IMR-90 (cell line): ENCODE measurements at regions not wholly inside any gene's neighbourhood (a gene's known extent, or its start where the extent isn't known, plus 50 kb on each side); places are given as distances from the start of the nearest gene placed in this dataset.

Experiments
- ATAC-seq: fragments of 200-7000 bp; cut with Tn5 transposase; 2 replicates; pipeline ENCODE4 v1.9.1; 2020; ENCODE audit warnings: low read depth, mild to moderate bottlenecking, moderate library complexity
- BruUV-seq: library from RNA; stranded (reverse); fragments of 400-500 nt; replicated peaks from 2 replicates; lab custom pipeline; 2021; lab: Mats Ljungman, UMichigan
- CTCF ChIA-PET: fragments of 300-600 bp; formaldehyde crosslinking; extraction: SDS; loops from one replicate; lab custom pipeline; 2021; ENCODE audit warnings: antibody characterized with exemption; lab: Yijun Ruan, JAX
- POLR2A ChIA-PET: fragments of 300-600 bp; sonication (Branson Sonifier 250); formaldehyde crosslinking; loops from one replicate; lab custom pipeline; 2022; ENCODE audit warnings: antibody characterized with exemption; ENCODE audit not compliant: unreplicated experiment; lab: Charles Lee
- DNase-seq: peaks from one replicate; pipeline ENCODE4 v3.0.0; 2013
- H2AFZ ChIP-seq: replicated peaks from 2 replicates; pipeline ENCODE3; 2013; ENCODE audit warnings: low read length, mild to moderate bottlenecking; ENCODE audit not compliant: poor library complexity
- H2AK5ac ChIP-seq: 2 replicates; pipeline ENCODE4 v1.6.1; 2013; ENCODE audit warnings: low read depth, low read length, inconsistent platforms
- H2AK9ac ChIP-seq: replicated peaks from 2 replicates; pipeline ENCODE3; 2013; ENCODE audit warnings: mild to moderate bottlenecking, low read depth, low read length, moderate library complexity; ENCODE audit not compliant: poor library complexity
- H2BK120ac ChIP-seq: 2 replicates; pipeline ENCODE4 v1.6.1; 2013; ENCODE audit warnings: low read depth, low read length, inconsistent platforms
- H2BK15ac ChIP-seq: 3 replicates; pipeline ENCODE4 v1.6.1; 2013; ENCODE audit warnings: low read depth, low read length, inconsistent platforms
- H2BK20ac ChIP-seq: 2 replicates; pipeline ENCODE4 v1.6.1; 2013; ENCODE audit warnings: low read depth, mild to moderate bottlenecking, inconsistent platforms, low read length, moderate library complexity
- H2BK5ac ChIP-seq: 2 replicates; pipeline ENCODE4 v1.6.1; 2013; ENCODE audit warnings: mild to moderate bottlenecking, low read depth, low read length, inconsistent platforms; ENCODE audit not compliant: poor library complexity, severe bottlenecking
- H3K14ac ChIP-seq: replicated peaks from 2 replicates; pipeline ENCODE4 v1.6.1; 2013; ENCODE audit warnings: low read depth, low read length, inconsistent platforms
- H3K18ac ChIP-seq: 2 replicates; pipeline ENCODE4 v1.6.1; 2013; ENCODE audit warnings: low read depth, low read length, control low read depth
- H3K23ac ChIP-seq: 2 replicates; pipeline ENCODE4 v1.6.1; 2013; ENCODE audit warnings: low read depth, low read length, inconsistent platforms
- H3K27ac ChIP-seq: 2 replicates; pipeline ENCODE4 v1.5.1; 2013; ENCODE audit warnings: mild to moderate bottlenecking, control low read depth, low read length; ENCODE audit not compliant: insufficient read depth
- H3K27me3 ChIP-seq: 2 replicates; pipeline ENCODE4 v1.6.1; 2013; ENCODE audit warnings: low read length; ENCODE audit not compliant: control insufficient read depth, insufficient read depth
- H3K36me3 ChIP-seq: 2 replicates; pipeline ENCODE4 v1.6.1; 2013; ENCODE audit warnings: low read length, mixed read lengths; ENCODE audit not compliant: control insufficient read depth, insufficient read depth
- H3K4ac ChIP-seq: 2 replicates; pipeline ENCODE4 v1.6.1; 2013; ENCODE audit warnings: low read depth, low read length, inconsistent platforms
- H3K4me1 ChIP-seq: 2 replicates; pipeline ENCODE4 v1.6.1; 2013; ENCODE audit warnings: low read length, mixed read lengths; ENCODE audit not compliant: control insufficient read depth, insufficient read depth
- H3K4me2 ChIP-seq: 2 replicates; pipeline ENCODE4 v1.6.1; 2013; ENCODE audit warnings: low read depth, mild to moderate bottlenecking, control low read depth, low read length, moderate library complexity
- H3K4me3 ChIP-seq: 2 replicates; pipeline ENCODE4 v1.5.1; 2013; ENCODE audit warnings: low read depth, mild to moderate bottlenecking, control low read depth, low read length, moderate library complexity; ENCODE audit not compliant: insufficient read depth
- H3K56ac ChIP-seq: 2 replicates; pipeline ENCODE4 v1.6.1; 2013; ENCODE audit warnings: low read length, inconsistent platforms; ENCODE audit not compliant: insufficient read depth; ENCODE audit errors: extremely low read depth
- H3K79me1 ChIP-seq, 2 experiments: 2 replicates each; pipeline ENCODE4 v1.6.1; 2013; ENCODE audit warnings: low read length in 2 of 2, inconsistent platforms in 1 of 2, low read depth in 1 of 2
- H3K9ac ChIP-seq: 2 replicates; pipeline ENCODE4 v1.6.1; 2013; ENCODE audit warnings: low read depth, low read length, control low read depth
- H3K9me1 ChIP-seq: 2 replicates; pipeline ENCODE4 v1.6.1; 2013; ENCODE audit warnings: low read length, inconsistent platforms; ENCODE audit not compliant: insufficient read depth
- H3K9me3 ChIP-seq: 2 replicates; pipeline ENCODE4 v1.6.1; 2013; ENCODE audit warnings: low read length; ENCODE audit not compliant: control insufficient read depth, insufficient read depth
- H4K20me1 ChIP-seq: 2 replicates; pipeline ENCODE4 v1.6.1; 2013; ENCODE audit warnings: low read length, inconsistent platforms; ENCODE audit not compliant: insufficient read depth
- H4K5ac ChIP-seq: 2 replicates; pipeline ENCODE4 v1.6.1; 2013; ENCODE audit warnings: mild to moderate bottlenecking, low read depth, low read length, control low read depth
- H4K8ac ChIP-seq, 2 experiments: 2 replicates each; pipeline ENCODE4 v1.6.1; 2013; ENCODE audit warnings: low read depth in 2 of 2, low read length in 2 of 2, control low read depth in 1 of 2, inconsistent platforms in 1 of 2
- H4K91ac ChIP-seq: 2 replicates; pipeline ENCODE4 v1.6.1; 2013; ENCODE audit warnings: low read depth, low read length, inconsistent platforms; ENCODE audit not compliant: insufficient read depth
- BHLHE40 ChIP-seq: fragments of 150-350 bp; IDR thresholded peaks from 2 replicates; pipeline ENCODE4 v1.6.1; 2016; ENCODE audit warnings: mild to moderate bottlenecking, low read depth, low read length
- CEBPB ChIP-seq: IDR thresholded peaks from 2 replicates; pipeline ENCODE4 v1.6.1; 2012; ENCODE audit warnings: low read depth, low read length, improper control_type of control experiment
- CHD1 ChIP-seq: IDR thresholded peaks from 2 replicates; pipeline ENCODE4 v1.6.1; 2012; ENCODE audit warnings: low read depth, low read length, improper control_type of control experiment
- FOS ChIP-seq: fragments of 150-350 bp; IDR thresholded peaks from 2 replicates; pipeline ENCODE4 v1.6.1; 2016; ENCODE audit warnings: low read depth, low read length
- MAFK ChIP-seq: IDR thresholded peaks from 2 replicates; pipeline ENCODE4 v1.6.1; 2012; ENCODE audit warnings: low read depth, low read length, improper control_type of control experiment
- MAZ ChIP-seq: IDR thresholded peaks from 2 replicates; pipeline ENCODE4 v1.6.1; 2012; ENCODE audit warnings: low read depth, mild to moderate bottlenecking, low read length, improper control_type of control experiment, moderate library complexity, borderline replicate concordance
- MXI1 ChIP-seq: IDR thresholded peaks from 2 replicates; pipeline ENCODE4 v1.6.1; 2012; ENCODE audit warnings: low read depth, mild to moderate bottlenecking, low read length, moderate library complexity, borderline replicate concordance
- NFE2L2 ChIP-seq: fragments of 150-350 bp; IDR thresholded peaks from 2 replicates; pipeline ENCODE4 v1.6.1; 2016; ENCODE audit warnings: low read depth, mild to moderate bottlenecking, low read length
- POLR2A ChIP-seq: IDR thresholded peaks from 2 replicates; pipeline ENCODE4 v1.6.1; 2012; ENCODE audit warnings: mild to moderate bottlenecking, low read depth, low read length
- RAD21 ChIP-seq: IDR thresholded peaks from 2 replicates; pipeline ENCODE4 v1.6.1; 2012; ENCODE audit warnings: low read length, improper control_type of control experiment
- RCOR1 ChIP-seq: IDR thresholded peaks from 2 replicates; pipeline ENCODE4 v1.6.1; 2012; ENCODE audit warnings: mild to moderate bottlenecking, low read length, improper control_type of control experiment; ENCODE audit not compliant: insufficient replicate concordance
- RFX5 ChIP-seq: IDR thresholded peaks from 2 replicates; pipeline ENCODE4 v1.8.0; 2012; ENCODE audit warnings: low read depth, mild to moderate bottlenecking, low read length, moderate library complexity
- SMC3 ChIP-seq: fragments of 150-350 bp; IDR thresholded peaks from 2 replicates; pipeline ENCODE4 v1.6.1; 2016; ENCODE audit warnings: low read depth, mild to moderate bottlenecking, antibody characterized with exemption, low read length, moderate library complexity
- WGBS, 2 experiments: methylation state at CpG; one replicate each; pipeline versions ENCODE4 v1.1.5 to v1.1.7; 2013; ENCODE audit warnings: missing lambda C conversion rate in 2 of 2; ENCODE audit not compliant: insufficient read length in 1 of 2; ENCODE audit errors: extremely low coverage in 2 of 2; 5-methylcytosine and 5-hydroxymethylcytosine counted together
- dilution Hi-C: fragments of 300-500 bp; cut with HindIII; formaldehyde crosslinking; loops from one replicate; pipeline ENCODE4 v1.14.3; 2018; ENCODE audit warnings: low sequenced_read_pairs; ENCODE audit not compliant: unreplicated experiment
- in situ Hi-C: fragments of 300-500 bp; cut with MboI; formaldehyde crosslinking; loops from 3 replicates; pipeline ENCODE4 v1.14.3; 2019; ENCODE audit warnings: low sequenced_read_pairs, inconsistent platforms, mixed read lengths
- intact Hi-C: fragments of 100-400 bp; cut with micrococcal nuclease; formaldehyde crosslinking; loops from 2 replicates; pipeline ENCODE4 v1.10.0; 2022
- TF ChIP-seq, protein P1 (sequence below): conservative IDR thresholded peaks from 2 replicates; pipeline ENCODE4 v1.5.1; 2012; ENCODE audit warnings: mild to moderate bottlenecking, low read depth, low read length, improper control_type of control experiment
- TF ChIP-seq, protein P2 (sequence below): fragments of 150-350 bp; IDR thresholded peaks from 2 replicates; pipeline ENCODE4 v1.6.1; 2017; ENCODE audit warnings: mild to moderate bottlenecking, antibody characterized with exemption, low read length, low read depth
- TF ChIP-seq, protein P3 (sequence below): fragments of 150-350 bp; IDR thresholded peaks from 2 replicates; pipeline ENCODE4 v1.6.1; 2016; ENCODE audit warnings: low read depth, mild to moderate bottlenecking, low read length, moderate library complexity, borderline replicate concordance

DNA sequence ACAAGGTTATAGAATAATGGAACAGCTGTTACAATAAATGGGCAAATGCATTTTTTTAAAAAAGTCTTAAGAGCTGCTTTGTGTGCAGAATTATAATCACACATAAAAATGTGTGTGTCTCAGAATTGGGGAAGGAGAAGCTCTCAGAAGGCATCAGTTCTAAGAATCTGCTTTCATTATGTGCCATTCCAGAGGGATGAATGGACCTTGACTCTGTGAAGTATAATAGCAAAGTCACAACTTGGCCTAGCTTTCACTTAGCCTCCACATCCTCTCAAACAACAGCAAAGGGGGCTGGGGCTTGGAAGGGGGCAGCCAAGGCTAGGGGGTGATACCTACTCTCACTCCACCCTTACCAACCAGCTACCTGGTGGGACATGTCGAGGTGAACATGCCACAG, 265.0 kb downstream of the CDC5L start:
- DNase-seq = peak; percentile 25
- no TSS peak for BruUV-seq
- Histone ChIP-seq H3K4me2 (no peak overlapping the region), H4K5ac (no peak overlapping the region), H3K18ac (no peak overlapping the region), H3K27ac (no peak overlapping the region), H3K27me3 (no peaks in the 10 kb centered on the region), H4K91ac (no peak overlapping the region), H3K56ac (no peak overlapping the region), H3K9me1 (peaks cover 6% of the 10 kb centered on the region; the same call in 1 of the 2 replicates), H3K4me3 (no peak overlapping the region), H3K23ac (no peak overlapping the region), H3K14ac (no peak overlapping the region), H2AK9ac (no peak overlapping the region), H3K9ac (no peak overlapping the region), H3K36me3 (no peaks in the 10 kb centered on the region), H4K20me1 (no peaks in the 10 kb centered on the region), H3K4ac (no peak overlapping the region), H3K9me3 (no peaks in the 10 kb centered on the region), H2AK5ac (0 out of 2 replicates have a peak overlapping the region, but pooled peaks have one; percentile 24), H2BK20ac (no peak overlapping the region), H3K4me1 (peaks cover 9% of the 10 kb centered on the region), H2AFZ (no peak overlapping the region), H2BK15ac (no peak overlapping the region), H3K79me1 (no peaks in the 10 kb centered on the region), H2BK120ac (no peak overlapping the region), H4K8ac (no peak overlapping the region), H2BK5ac (no peak overlapping the region)
- no peak for TF ChIP-seq MAZ
- no peak for TF ChIP-seq MAFK
- TF ChIP-seq SMC3 = no peak
- TF ChIP-seq NFE2L2 = no peak
- TF ChIP-seq RAD21 = no peak
- TF ChIP-seq, protein P1, sequence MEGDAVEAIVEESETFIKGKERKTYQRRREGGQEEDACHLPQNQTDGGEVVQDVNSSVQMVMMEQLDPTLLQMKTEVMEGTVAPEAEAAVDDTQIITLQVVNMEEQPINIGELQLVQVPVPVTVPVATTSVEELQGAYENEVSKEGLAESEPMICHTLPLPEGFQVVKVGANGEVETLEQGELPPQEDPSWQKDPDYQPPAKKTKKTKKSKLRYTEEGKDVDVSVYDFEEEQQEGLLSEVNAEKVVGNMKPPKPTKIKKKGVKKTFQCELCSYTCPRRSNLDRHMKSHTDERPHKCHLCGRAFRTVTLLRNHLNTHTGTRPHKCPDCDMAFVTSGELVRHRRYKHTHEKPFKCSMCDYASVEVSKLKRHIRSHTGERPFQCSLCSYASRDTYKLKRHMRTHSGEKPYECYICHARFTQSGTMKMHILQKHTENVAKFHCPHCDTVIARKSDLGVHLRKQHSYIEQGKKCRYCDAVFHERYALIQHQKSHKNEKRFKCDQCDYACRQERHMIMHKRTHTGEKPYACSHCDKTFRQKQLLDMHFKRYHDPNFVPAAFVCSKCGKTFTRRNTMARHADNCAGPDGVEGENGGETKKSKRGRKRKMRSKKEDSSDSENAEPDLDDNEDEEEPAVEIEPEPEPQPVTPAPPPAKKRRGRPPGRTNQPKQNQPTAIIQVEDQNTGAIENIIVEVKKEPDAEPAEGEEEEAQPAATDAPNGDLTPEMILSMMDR = no peak
- TF ChIP-seq BHLHE40 = no peak
- no peak for TF ChIP-seq RFX5
- no peak for TF ChIP-seq POLR2A
- TF ChIP-seq, protein P2, sequence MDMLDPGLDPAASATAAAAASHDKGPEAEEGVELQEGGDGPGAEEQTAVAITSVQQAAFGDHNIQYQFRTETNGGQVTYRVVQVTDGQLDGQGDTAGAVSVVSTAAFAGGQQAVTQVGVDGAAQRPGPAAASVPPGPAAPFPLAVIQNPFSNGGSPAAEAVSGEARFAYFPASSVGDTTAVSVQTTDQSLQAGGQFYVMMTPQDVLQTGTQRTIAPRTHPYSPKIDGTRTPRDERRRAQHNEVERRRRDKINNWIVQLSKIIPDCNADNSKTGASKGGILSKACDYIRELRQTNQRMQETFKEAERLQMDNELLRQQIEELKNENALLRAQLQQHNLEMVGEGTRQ = no peak
- TF ChIP-seq, protein P3, sequence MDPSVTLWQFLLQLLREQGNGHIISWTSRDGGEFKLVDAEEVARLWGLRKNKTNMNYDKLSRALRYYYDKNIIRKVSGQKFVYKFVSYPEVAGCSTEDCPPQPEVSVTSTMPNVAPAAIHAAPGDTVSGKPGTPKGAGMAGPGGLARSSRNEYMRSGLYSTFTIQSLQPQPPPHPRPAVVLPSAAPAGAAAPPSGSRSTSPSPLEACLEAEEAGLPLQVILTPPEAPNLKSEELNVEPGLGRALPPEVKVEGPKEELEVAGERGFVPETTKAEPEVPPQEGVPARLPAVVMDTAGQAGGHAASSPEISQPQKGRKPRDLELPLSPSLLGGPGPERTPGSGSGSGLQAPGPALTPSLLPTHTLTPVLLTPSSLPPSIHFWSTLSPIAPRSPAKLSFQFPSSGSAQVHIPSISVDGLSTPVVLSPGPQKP = no peak
- no peak for TF ChIP-seq CHD1
- TF ChIP-seq MXI1 = no peak
- no peak for TF ChIP-seq RCOR1
- no peak for TF ChIP-seq CEBPB
- no peak for TF ChIP-seq FOS
- POLR2A ChIA-PET = no interaction called here
- in situ Hi-C loops = loop anchor here (25.0 kb wide), 1 partner anchor 1260 kb away; no protein-coding TSS in a partner anchor
- intact Hi-C loops = no loop called here
- ATAC-seq = no peak
- dilution Hi-C loops = no loop called here
- no CpG with 5 or more reads among the region's 1 CpG for WGBS, 2 experiments
- CTCF ChIA-PET = interaction anchor here (1.6 to 2.0 kb wide), 2 partner anchors 177 to 1270 kb away, joined by 7 to 10 read pairs; no protein-coding TSS in a partner anchor
